H1 (cell line): ENCODE measurements at regions not wholly inside any gene's neighbourhood (a gene's known extent, or its start where the extent isn't known, plus 50 kb on each side); places are given as distances from the start of the nearest gene placed in this dataset.

ENCODE experiments used
- CTCF ChIA-PET: fragments of 300-600 bp; sonication (Branson Sonifier 250); formaldehyde crosslinking; loops from one replicate; lab custom pipeline; 2021; ENCODE audit not compliant: partially characterized antibody; lab: Charles Lee
- POLR2A ChIA-PET: fragments of 300-600 bp; sonication (Branson Sonifier 250); formaldehyde crosslinking; loops from one replicate; lab custom pipeline; 2021; ENCODE audit warnings: inconsistent platforms; ENCODE audit not compliant: partially characterized antibody; lab: Charles Lee
- DNase-seq, 2 experiments: peaks; one replicate each; pipeline versions ENCODE4 v3.0.0 to v3.0.0-alpha.2; 2010 to 2022; ENCODE audit warnings: low spot score in 2 of 2, low read depth in 1 of 2, mixed read lengths in 1 of 2
- FAIRE-seq: peaks from 2 replicates; lab custom pipeline; 2011; peaks lifted over from hg19 to GRCh38; lab: Jason Lieb, UNC
- H2AFZ ChIP-seq: 2 replicates; pipeline ENCODE4 v1.8.1; 2012; ENCODE audit warnings: low read length, inconsistent platforms
- H2AK5ac ChIP-seq: 2 replicates; pipeline ENCODE4 v1.6.1; 2013; ENCODE audit warnings: low read depth, low read length
- H2BK120ac ChIP-seq: replicated peaks from 2 replicates; pipeline ENCODE3; 2013; ENCODE audit warnings: low read depth, low read length, inconsistent platforms
- H2BK12ac ChIP-seq: 2 replicates; pipeline ENCODE4 v1.6.1; 2013; ENCODE audit warnings: low read depth, low read length
- H2BK15ac ChIP-seq: 2 replicates; pipeline ENCODE4 v1.6.1; 2013; ENCODE audit warnings: low read length
- H2BK20ac ChIP-seq: 2 replicates; pipeline ENCODE4 v1.6.1; 2013; ENCODE audit warnings: low read length
- H2BK5ac ChIP-seq: 2 replicates; pipeline ENCODE4 v1.6.1; 2013; ENCODE audit warnings: low read depth, low read length
- H3K14ac ChIP-seq: 2 replicates; pipeline ENCODE4 v1.6.1; 2013; ENCODE audit warnings: inconsistent platforms; ENCODE audit not compliant: insufficient read length
- H3K18ac ChIP-seq: 2 replicates; pipeline ENCODE4 v1.6.1; 2013; ENCODE audit warnings: low read length; ENCODE audit errors: extremely low read depth
- H3K23ac ChIP-seq: 2 replicates; pipeline ENCODE4 v1.6.1; 2013; ENCODE audit warnings: inconsistent platforms; ENCODE audit not compliant: insufficient read length
- H3K23me2 ChIP-seq: 2 replicates; pipeline ENCODE4 v1.6.1; 2013; ENCODE audit warnings: low read depth, low read length
- H3K27ac ChIP-seq: 2 replicates; pipeline ENCODE4 v1.6.1; 2011; ENCODE audit warnings: low read depth, low read length, inconsistent platforms
- H3K27me3 ChIP-seq, 4 experiments: replicated peaks in 1 of 4; 1 replicate in 1 of 4; 2 replicates in 3 of 4; pipeline versions ENCODE4 v1.6.1 to v1.8.1; 2011 to 2013; ENCODE audit warnings: low read length in 3 of 4, mild to moderate bottlenecking in 3 of 4, inconsistent platforms in 2 of 4, mixed read lengths in 2 of 4, moderate library complexity in 1 of 4; ENCODE audit not compliant: control insufficient read depth in 3 of 4, insufficient read depth in 3 of 4; ENCODE audit errors: extremely low read depth in 1 of 4
- H3K36me3 ChIP-seq, 4 experiments: 2 replicates each; pipeline versions ENCODE4 v1.6.1 to v1.8.1; 2011 to 2013; ENCODE audit warnings: mild to moderate bottlenecking in 4 of 4, low read length in 3 of 4, moderate library complexity in 2 of 4, control low read depth in 1 of 4, inconsistent platforms in 1 of 4; ENCODE audit not compliant: insufficient read depth in 4 of 4, control insufficient read depth in 2 of 4
- H3K4ac ChIP-seq: replicated peaks from 2 replicates; pipeline ENCODE3; 2013; ENCODE audit warnings: low read length, low read depth, mixed read lengths, inconsistent platforms; ENCODE audit not compliant: insufficient read length
- H3K4me1 ChIP-seq, 4 experiments: replicated peaks in 1 of 4; 1 replicate in 1 of 4; 2 replicates in 3 of 4; pipeline versions ENCODE4 v1.6.1 to v1.8.1; 2011 to 2013; ENCODE audit warnings: low read length in 3 of 4, inconsistent platforms in 2 of 4, mixed read lengths in 1 of 4; ENCODE audit not compliant: insufficient read depth in 4 of 4, control insufficient read depth in 3 of 4
- H3K4me2 ChIP-seq, 2 experiments: 2 replicates each; pipeline versions ENCODE4 v1.6.1 to v1.8.1; 2011 to 2013; ENCODE audit warnings: low read depth in 2 of 2, low read length in 2 of 2, control low read depth in 1 of 2, inconsistent platforms in 1 of 2, mild to moderate bottlenecking in 1 of 2; ENCODE audit not compliant: insufficient read depth in 1 of 2
- H3K4me3 ChIP-seq, 4 experiments: fragments of 200-600, 300-600 bp in 1 of 4; sonication (generic), shearing (Covaris generic), sonication (Bioruptor Twin) in 1 of 4; 2 replicates each; pipeline versions ENCODE4 v1.5.1 to v1.8.1; 2011 to 2016; ENCODE audit warnings: low read length in 4 of 4, low read depth in 3 of 4, control low read depth in 2 of 4, inconsistent platforms in 2 of 4, mild to moderate bottlenecking in 2 of 4, mixed read lengths in 1 of 4, moderate library complexity in 1 of 4; ENCODE audit not compliant: insufficient read depth in 2 of 4; ENCODE audit errors: extremely low read depth in 1 of 4
- H3K56ac ChIP-seq: replicated peaks from 2 replicates; pipeline ENCODE3; 2013; ENCODE audit warnings: low read depth, mild to moderate bottlenecking, mixed read lengths, low read length, inconsistent platforms; ENCODE audit not compliant: insufficient read length
- H3K79me1 ChIP-seq: 2 replicates; pipeline ENCODE4 v1.6.1; 2013; ENCODE audit warnings: low read depth, low read length, control low read depth
- H3K79me2 ChIP-seq, 2 experiments: 2 replicates each; pipeline versions ENCODE4 v1.6.1 to v1.8.1; 2012 to 2013; ENCODE audit warnings: low read length in 2 of 2, mild to moderate bottlenecking in 2 of 2, inconsistent platforms in 1 of 2; ENCODE audit not compliant: insufficient read depth in 2 of 2, control insufficient read depth in 1 of 2
- H3K9ac ChIP-seq, 4 experiments: replicated peaks in 1 of 4; 1 replicate in 1 of 4; 2 replicates in 3 of 4; pipeline versions ENCODE4 v1.6.1 to v1.8.1; 2011 to 2013; ENCODE audit warnings: low read depth in 3 of 4, low read length in 3 of 4, control low read depth in 2 of 4, mild to moderate bottlenecking in 2 of 4, moderate library complexity in 2 of 4, inconsistent platforms in 1 of 4; ENCODE audit errors: extremely low read depth in 1 of 4
- H3K9me3 ChIP-seq, 2 experiments: 2 replicates each; pipeline versions ENCODE4 v1.6.1 to v1.8.1; 2012 to 2013; ENCODE audit warnings: mild to moderate bottlenecking in 2 of 2, moderate library complexity in 2 of 2, control low read depth in 1 of 2, inconsistent platforms in 1 of 2, low read depth in 1 of 2, low read length in 1 of 2, mixed read lengths in 1 of 2; ENCODE audit not compliant: insufficient read depth in 2 of 2
- H4K20me1 ChIP-seq, 2 experiments: replicated peaks in 1 of 2; 2 replicates each; pipeline versions ENCODE3 to v1.8.1; 2011 to 2013; ENCODE audit warnings: inconsistent platforms in 2 of 2, low read length in 2 of 2, mild to moderate bottlenecking in 1 of 2; ENCODE audit not compliant: insufficient read depth in 2 of 2, control insufficient read depth in 1 of 2
- H4K5ac ChIP-seq: 2 replicates; pipeline ENCODE4 v1.6.1; 2013; ENCODE audit warnings: low read length, low read depth, mixed read lengths, inconsistent platforms; ENCODE audit not compliant: insufficient read length
- H4K8ac ChIP-seq: 2 replicates; pipeline ENCODE4 v1.8.0; 2013; ENCODE audit warnings: mild to moderate bottlenecking, moderate library complexity, low read length, inconsistent platforms; ENCODE audit not compliant: insufficient read depth; ENCODE audit errors: extremely low read depth
- H4K91ac ChIP-seq: replicated peaks from 2 replicates; pipeline ENCODE3; 2013; ENCODE audit warnings: low read length, mixed read lengths, inconsistent platforms; ENCODE audit not compliant: insufficient read length
- RAD21 ChIP-seq, 2 experiments: IDR thresholded peaks in 1 of 2; conservative IDR thresholded peaks in 1 of 2; 2 replicates each; pipeline ENCODE4 v1.6.1; 2011; ENCODE audit warnings: low read depth in 2 of 2, low read length in 2 of 2, improper control_type of control experiment in 1 of 2, inconsistent platforms in 1 of 2, mild to moderate bottlenecking in 1 of 2, moderate library complexity in 1 of 2
- RXRA ChIP-seq: IDR thresholded peaks from 2 replicates; pipeline ENCODE4 v1.6.1; 2011; ENCODE audit warnings: low read depth, mild to moderate bottlenecking, low read length, moderate library complexity; ENCODE audit not compliant: insufficient read depth
- SUZ12 ChIP-seq: fragments of 200-600 bp; sonication (generic); IDR thresholded peaks from 2 replicates; pipeline ENCODE4 v1.6.1; 2012; ENCODE audit warnings: mild to moderate bottlenecking, inconsistent platforms, low read length, moderate library complexity, mixed read lengths
- TEAD4 ChIP-seq: IDR thresholded peaks from 2 replicates; pipeline ENCODE4 v1.6.1; 2012; ENCODE audit warnings: low read depth, low read length, inconsistent platforms, mixed read lengths
- WGBS, 2 experiments: shearing (Covaris generic) in 1 of 2; methylation state at CpG; one replicate each; pipeline versions ENCODE4 v1.1.6 to v1.1.7; 2013 to 2015; ENCODE audit warnings: low lambda C conversion rate in 2 of 2, mixed read lengths in 2 of 2, inconsistent platforms in 1 of 2, low coverage in 1 of 2, missing lambda C conversion rate in 1 of 2; ENCODE audit not compliant: insufficient replicate concordance in 2 of 2, insufficient coverage in 1 of 2, insufficient read length in 1 of 2; ENCODE audit errors: extremely low coverage in 1 of 2, missing lambda C conversion rate in 1 of 2; 5-methylcytosine and 5-hydroxymethylcytosine counted together
- TF ChIP-seq, protein P1 (sequence below), 3 experiments: IDR thresholded peaks; 1 replicate in 2 of 3; 2 replicates in 1 of 3; pipeline versions ENCODE4 v1.5.1 to v1.6.1; 2011; ENCODE audit warnings: low read length in 3 of 3, mild to moderate bottlenecking in 3 of 3, inconsistent platforms in 2 of 3, low read depth in 1 of 3, moderate library complexity in 1 of 3; ENCODE audit not compliant: insufficient read depth in 1 of 3; ENCODE audit errors: control extremely low read depth in 1 of 3

DNA sequence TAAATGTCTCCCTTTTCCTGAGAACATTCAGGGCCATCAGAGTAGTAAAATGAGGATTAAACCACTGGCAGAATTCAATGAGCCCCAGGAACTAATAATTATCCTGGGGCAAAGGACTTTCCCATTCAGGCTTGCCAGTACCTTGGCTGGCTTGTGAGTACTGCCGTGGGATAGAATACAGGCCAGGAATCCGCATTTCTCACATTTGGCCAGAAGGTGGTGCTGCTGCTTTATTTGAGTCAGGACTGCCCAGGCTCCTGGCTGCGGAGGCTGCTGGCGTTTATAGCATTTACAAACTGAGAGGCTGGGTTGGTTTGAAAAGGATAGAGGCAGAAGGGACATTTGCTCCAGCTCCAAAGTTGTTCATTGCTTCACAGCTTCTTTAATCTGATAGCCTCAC is 91.4 kb downstream of the RTL9 start:
- Histone ChIP-seq H2BK120ac (no peak overlapping the region), H4K8ac (no peak overlapping the region), H3K23ac (no peak overlapping the region), H2AK5ac (no peak overlapping the region), H4K20me1 (no peaks in the 10 kb centered on the region), H3K4ac (no peak overlapping the region), H3K9me3 (no peaks in the 10 kb centered on the region), H3K36me3 (no peaks in the 10 kb centered on the region), H4K5ac (no peak overlapping the region), H3K79me2 (no peaks in the 10 kb centered on the region), H3K4me1 (peaks cover 0 to 6% (median under 1%) of the 10 kb centered on the region in 4 experiments; a peak in 4 of 7 replicates), H2BK12ac (no peak overlapping the region), H3K4me3 (no peak overlapping the region), H3K9ac (no peak overlapping the region), H4K91ac (no peak overlapping the region), H2BK5ac (no peak overlapping the region), H3K27ac (no peak overlapping the region), H3K23me2 (no peaks in the 10 kb centered on the region), H3K56ac (no peak overlapping the region), H2BK20ac (no peak overlapping the region), H2AFZ (no peak overlapping the region), H3K79me1 (no peaks in the 10 kb centered on the region), H3K4me2 (no peak overlapping the region), H3K27me3 (no peaks in the 10 kb centered on the region), H2BK15ac (no peak overlapping the region), H3K14ac (no peak overlapping the region), H3K18ac (no peak overlapping the region)
- TF ChIP-seq RAD21 (IDR thresholded peaks at IDR 0.05 in 1 of 2, conservative IDR thresholded peaks at IDR 0.05 in 1 of 2; ENCODE audit: low read depth in 2 of 2, low read length in 2 of 2) = peak; percentile 90 to 93
- TF ChIP-seq, protein P1, sequence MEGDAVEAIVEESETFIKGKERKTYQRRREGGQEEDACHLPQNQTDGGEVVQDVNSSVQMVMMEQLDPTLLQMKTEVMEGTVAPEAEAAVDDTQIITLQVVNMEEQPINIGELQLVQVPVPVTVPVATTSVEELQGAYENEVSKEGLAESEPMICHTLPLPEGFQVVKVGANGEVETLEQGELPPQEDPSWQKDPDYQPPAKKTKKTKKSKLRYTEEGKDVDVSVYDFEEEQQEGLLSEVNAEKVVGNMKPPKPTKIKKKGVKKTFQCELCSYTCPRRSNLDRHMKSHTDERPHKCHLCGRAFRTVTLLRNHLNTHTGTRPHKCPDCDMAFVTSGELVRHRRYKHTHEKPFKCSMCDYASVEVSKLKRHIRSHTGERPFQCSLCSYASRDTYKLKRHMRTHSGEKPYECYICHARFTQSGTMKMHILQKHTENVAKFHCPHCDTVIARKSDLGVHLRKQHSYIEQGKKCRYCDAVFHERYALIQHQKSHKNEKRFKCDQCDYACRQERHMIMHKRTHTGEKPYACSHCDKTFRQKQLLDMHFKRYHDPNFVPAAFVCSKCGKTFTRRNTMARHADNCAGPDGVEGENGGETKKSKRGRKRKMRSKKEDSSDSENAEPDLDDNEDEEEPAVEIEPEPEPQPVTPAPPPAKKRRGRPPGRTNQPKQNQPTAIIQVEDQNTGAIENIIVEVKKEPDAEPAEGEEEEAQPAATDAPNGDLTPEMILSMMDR (IDR thresholded peaks at IDR 0.05; ENCODE audit: control extremely low read depth in 1 of 3, insufficient read depth in 1 of 3, low read depth in 1 of 3, low read length in 3 of 3) = peak; percentile 63 to 77 (median 77)
- TF ChIP-seq RXRA = no peak
- TF ChIP-seq SUZ12 = no peak
- no peak for TF ChIP-seq TEAD4
- CTCF ChIA-PET = interaction anchor here (0.8 to 6.0 kb wide), 10 partner anchors 11 to 405 kb away, joined by 3 to 66 read pairs (median 4); no protein-coding TSS in a partner anchor
- 3% methylated on average over 3 of the region's 4 CpGs; no CpG with 5 or more reads in 1 of the 2 experiments for WGBS, 2 experiments
- FAIRE-seq (no peak), DNase-seq (peak; percentile 25 to 80)
- POLR2A ChIA-PET = no interaction called here
